SK-N-SH treated with all-trans-retinoic acid at 6 μM for 48 hours (cell line): ENCODE measurements at regions not wholly inside any gene's neighbourhood (a gene's known extent, or its start where the extent isn't known, plus 50 kb on each side); places are given as distances from the start of the nearest gene placed in this dataset.
"Not testable (repeated sequence)": the region's sequence is repeated elsewhere in the genome, so short reads cannot be mapped to it uniquely, and the experiment has no call there.

ENCODE experiments used
- ATAC-seq: fragments of 200-7000 bp; cut with Tn5 transposase; 3 replicates; pipeline ENCODE4 v1.9.1; 2020; ENCODE audit warnings: mild to moderate bottlenecking, moderate library complexity
- ARNTL ChIP-seq: fragments of 450-650 bp; formaldehyde crosslinking; IDR thresholded peaks from 2 replicates; pipeline ENCODE4 v1.5.0; 2020; ENCODE audit warnings: low read depth, mild to moderate bottlenecking, moderate library complexity, borderline replicate concordance
- BACH2 ChIP-seq: fragments of 250-450 bp; sonication (Bioruptor Pico); IDR thresholded peaks from 2 replicates; pipeline ENCODE4 v1.9.0; 2021; ENCODE audit warnings: mild to moderate bottlenecking, borderline replicate concordance
- CSDC2 ChIP-seq: fragments of 250-450 bp; sonication (Bioruptor Pico); IDR thresholded peaks from 2 replicates; pipeline ENCODE4 v1.5.0; 2020; ENCODE audit warnings: mild to moderate bottlenecking, moderate library complexity
- GLIS3 ChIP-seq: fragments of 250-450 bp; sonication (Bioruptor Pico); IDR thresholded peaks from 2 replicates; pipeline ENCODE4 v1.5.0; 2020; ENCODE audit warnings: mild to moderate bottlenecking, moderate library complexity
- ISL1 ChIP-seq: fragments of 250-450 bp; sonication (Bioruptor Pico); IDR thresholded peaks from 2 replicates; pipeline ENCODE4 v2.1.2; 2022; ENCODE audit warnings: mild to moderate bottlenecking, moderate library complexity
- OSR1 ChIP-seq: fragments of 250-450 bp; sonication (Bioruptor Pico); IDR thresholded peaks from 2 replicates; pipeline ENCODE4 v1.8.0; 2022; ENCODE audit warnings: moderate library complexity, mild to moderate bottlenecking, inconsistent platforms
- PPARA ChIP-seq: fragments of 250-450 bp; sonication (Bioruptor Pico); IDR thresholded peaks from 2 replicates; pipeline ENCODE4 v1.5.0; 2020; ENCODE audit warnings: mild to moderate bottlenecking, borderline replicate concordance
- RARB ChIP-seq: fragments of 250-450 bp; sonication (Bioruptor Pico); IDR thresholded peaks from 2 replicates; pipeline ENCODE4 v1.8.0; 2021; ENCODE audit warnings: mild to moderate bottlenecking, moderate library complexity
- TCF4 ChIP-seq: fragments of 250-450 bp; sonication (Bioruptor Pico); IDR thresholded peaks from 2 replicates; pipeline ENCODE4 v1.8.0; 2021; ENCODE audit warnings: mild to moderate bottlenecking, moderate library complexity, borderline replicate concordance
- TOX ChIP-seq: fragments of 250-450 bp; sonication (Bioruptor Pico); IDR thresholded peaks from 2 replicates; pipeline ENCODE4 v1.8.0; 2021; ENCODE audit warnings: mild to moderate bottlenecking, moderate library complexity, borderline replicate concordance
- ZC3H10 ChIP-seq: fragments of 250-450 bp; sonication (Bioruptor Pico); IDR thresholded peaks from 2 replicates; pipeline ENCODE4 v1.5.1; 2021; ENCODE audit warnings: mild to moderate bottlenecking, moderate library complexity
- ZFP3 ChIP-seq: fragments of 250-450 bp; sonication (Bioruptor Pico); IDR thresholded peaks from 2 replicates; pipeline ENCODE4 v1.5.0; 2020; ENCODE audit warnings: mild to moderate bottlenecking, moderate library complexity
- ZNF565 ChIP-seq: fragments of 450-650 bp; formaldehyde crosslinking; conservative IDR thresholded peaks from 2 replicates; pipeline ENCODE4 v1.5.0; 2020; ENCODE audit warnings: low read depth, mild to moderate bottlenecking, moderate library complexity
- ZNF70 ChIP-seq: fragments of 450-650 bp; formaldehyde crosslinking; IDR thresholded peaks from 2 replicates; pipeline ENCODE4 v1.5.0; 2020; ENCODE audit warnings: mild to moderate bottlenecking, moderate library complexity
- ZNF8 ChIP-seq: fragments of 450-650 bp; formaldehyde crosslinking; IDR thresholded peaks from 2 replicates; pipeline ENCODE4 v1.5.0; 2020; ENCODE audit warnings: mild to moderate bottlenecking, moderate library complexity
- TF ChIP-seq, protein P1 (sequence below): fragments of 250-450 bp; sonication (Bioruptor Pico); IDR thresholded peaks from 2 replicates; pipeline ENCODE4 v1.8.0; 2021; ENCODE audit warnings: low read depth, mild to moderate bottlenecking, moderate library complexity, borderline replicate concordance
- TF ChIP-seq, protein P2 (sequence below): fragments of 250-450 bp; sonication (Bioruptor Pico); IDR thresholded peaks from 2 replicates; pipeline ENCODE4 v1.8.0; 2020; ENCODE audit warnings: mild to moderate bottlenecking, moderate library complexity, borderline replicate concordance
- TF ChIP-seq, protein P3 (sequence below): fragments of 250-450 bp; sonication (Bioruptor Pico); IDR thresholded peaks from 2 replicates; pipeline ENCODE4 v1.5.1; 2020; ENCODE audit warnings: low read depth, mild to moderate bottlenecking, moderate library complexity
- TF ChIP-seq, protein P4 (sequence below): fragments of 250-450 bp; sonication (Bioruptor Pico); IDR thresholded peaks from 2 replicates; pipeline ENCODE4 v1.5.1; 2021; ENCODE audit warnings: mild to moderate bottlenecking, moderate library complexity

DNA sequence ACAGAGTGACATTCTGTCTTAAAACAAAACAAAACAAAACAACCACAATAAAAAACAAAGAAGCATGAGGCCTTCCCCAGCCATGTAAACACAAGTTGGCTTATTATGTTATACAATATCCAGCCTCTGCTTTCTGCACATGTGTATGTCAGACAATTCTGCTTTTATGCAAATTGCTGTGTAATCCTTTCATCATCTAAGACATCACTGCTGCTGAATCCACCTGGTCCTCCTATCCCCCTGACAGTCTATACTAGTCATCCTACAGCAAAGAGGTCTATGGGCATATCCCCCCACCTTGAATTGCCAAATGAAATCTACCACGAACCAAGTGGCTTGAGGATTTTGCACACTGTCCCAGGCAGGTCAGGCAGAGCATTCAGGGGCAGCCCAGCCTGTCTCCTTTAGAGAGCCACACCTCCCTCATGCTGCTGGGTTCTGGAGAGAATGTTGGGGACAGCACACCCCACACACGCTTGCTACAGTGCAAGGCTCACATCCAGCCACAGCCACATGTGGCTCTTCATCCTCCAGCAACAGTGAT is 339.6 kb upstream of the CDH5 start (continued):
- TF ChIP-seq, protein P1, sequence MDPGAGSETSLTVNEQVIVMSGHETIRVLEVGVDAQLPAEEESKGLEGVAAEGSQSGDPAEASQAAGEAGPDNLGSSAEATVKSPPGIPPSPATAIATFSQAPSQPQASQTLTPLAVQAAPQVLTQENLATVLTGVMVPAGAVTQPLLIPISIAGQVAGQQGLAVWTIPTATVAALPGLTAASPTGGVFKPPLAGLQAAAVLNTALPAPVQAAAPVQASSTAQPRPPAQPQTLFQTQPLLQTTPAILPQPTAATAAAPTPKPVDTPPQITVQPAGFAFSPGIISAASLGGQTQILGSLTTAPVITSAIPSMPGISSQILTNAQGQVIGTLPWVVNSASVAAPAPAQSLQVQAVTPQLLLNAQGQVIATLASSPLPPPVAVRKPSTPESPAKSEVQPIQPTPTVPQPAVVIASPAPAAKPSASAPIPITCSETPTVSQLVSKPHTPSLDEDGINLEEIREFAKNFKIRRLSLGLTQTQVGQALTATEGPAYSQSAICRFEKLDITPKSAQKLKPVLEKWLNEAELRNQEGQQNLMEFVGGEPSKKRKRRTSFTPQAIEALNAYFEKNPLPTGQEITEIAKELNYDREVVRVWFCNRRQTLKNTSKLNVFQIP, result no peak
- no peak for TF ChIP-seq ZNF70 (CRISPR knock-in tag)
- TF ChIP-seq CSDC2 (CRISPR knock-in tag), result no peak

DNA sequence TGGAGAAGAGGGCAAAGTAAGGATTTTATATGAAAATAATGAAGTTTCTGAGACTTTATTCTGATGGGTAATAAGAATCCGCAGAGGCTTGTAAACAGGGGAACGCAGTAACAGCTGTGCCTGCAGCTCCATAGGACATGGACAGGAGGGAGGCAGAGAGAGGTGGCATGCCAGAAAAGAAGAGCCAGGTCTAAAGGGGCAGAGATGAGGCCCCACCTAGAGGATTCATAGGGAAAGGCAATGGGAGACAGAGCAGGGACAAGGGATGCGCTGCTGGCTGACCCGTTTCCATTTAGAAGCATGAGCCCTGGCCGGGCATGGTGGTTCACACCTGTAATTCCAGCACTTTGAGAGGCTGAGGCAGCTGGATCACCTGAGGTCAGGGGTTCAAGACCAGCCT is 340.3 kb upstream of the CDH5 start:
- peak; percentile 69 for ATAC-seq
- TF ChIP-seq CSDC2 (CRISPR knock-in tag) (no peak), ZNF8 (CRISPR knock-in tag) (no peak), ZC3H10 (CRISPR knock-in tag) (no peak), TCF4 (CRISPR knock-in tag) (no peak), ZNF565 (CRISPR knock-in tag) (no peak), TOX (CRISPR knock-in tag) (no peak), PPARA (no peak), RARB (no peak), OSR1 (CRISPR knock-in tag) (no peak), ARNTL (no peak)
- TF ChIP-seq, protein P2, sequence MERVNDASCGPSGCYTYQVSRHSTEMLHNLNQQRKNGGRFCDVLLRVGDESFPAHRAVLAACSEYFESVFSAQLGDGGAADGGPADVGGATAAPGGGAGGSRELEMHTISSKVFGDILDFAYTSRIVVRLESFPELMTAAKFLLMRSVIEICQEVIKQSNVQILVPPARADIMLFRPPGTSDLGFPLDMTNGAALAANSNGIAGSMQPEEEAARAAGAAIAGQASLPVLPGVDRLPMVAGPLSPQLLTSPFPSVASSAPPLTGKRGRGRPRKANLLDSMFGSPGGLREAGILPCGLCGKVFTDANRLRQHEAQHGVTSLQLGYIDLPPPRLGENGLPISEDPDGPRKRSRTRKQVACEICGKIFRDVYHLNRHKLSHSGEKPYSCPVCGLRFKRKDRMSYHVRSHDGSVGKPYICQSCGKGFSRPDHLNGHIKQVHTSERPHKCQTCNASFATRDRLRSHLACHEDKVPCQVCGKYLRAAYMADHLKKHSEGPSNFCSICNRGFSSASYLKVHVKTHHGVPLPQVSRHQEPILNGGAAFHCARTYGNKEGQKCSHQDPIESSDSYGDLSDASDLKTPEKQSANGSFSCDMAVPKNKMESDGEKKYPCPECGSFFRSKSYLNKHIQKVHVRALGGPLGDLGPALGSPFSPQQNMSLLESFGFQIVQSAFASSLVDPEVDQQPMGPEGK, result no peak
- TF ChIP-seq, protein P3, sequence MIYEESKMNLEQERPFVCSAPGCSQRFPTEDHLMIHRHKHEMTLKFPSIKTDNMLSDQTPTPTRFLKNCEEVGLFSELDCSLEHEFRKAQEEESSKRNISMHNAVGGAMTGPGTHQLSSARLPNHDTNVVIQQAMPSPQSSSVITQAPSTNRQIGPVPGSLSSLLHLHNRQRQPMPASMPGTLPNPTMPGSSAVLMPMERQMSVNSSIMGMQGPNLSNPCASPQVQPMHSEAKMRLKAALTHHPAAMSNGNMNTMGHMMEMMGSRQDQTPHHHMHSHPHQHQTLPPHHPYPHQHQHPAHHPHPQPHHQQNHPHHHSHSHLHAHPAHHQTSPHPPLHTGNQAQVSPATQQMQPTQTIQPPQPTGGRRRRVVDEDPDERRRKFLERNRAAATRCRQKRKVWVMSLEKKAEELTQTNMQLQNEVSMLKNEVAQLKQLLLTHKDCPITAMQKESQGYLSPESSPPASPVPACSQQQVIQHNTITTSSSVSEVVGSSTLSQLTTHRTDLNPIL (CRISPR knock-in tag), result no peak
- TF ChIP-seq, protein P1, result no peak

DNA sequence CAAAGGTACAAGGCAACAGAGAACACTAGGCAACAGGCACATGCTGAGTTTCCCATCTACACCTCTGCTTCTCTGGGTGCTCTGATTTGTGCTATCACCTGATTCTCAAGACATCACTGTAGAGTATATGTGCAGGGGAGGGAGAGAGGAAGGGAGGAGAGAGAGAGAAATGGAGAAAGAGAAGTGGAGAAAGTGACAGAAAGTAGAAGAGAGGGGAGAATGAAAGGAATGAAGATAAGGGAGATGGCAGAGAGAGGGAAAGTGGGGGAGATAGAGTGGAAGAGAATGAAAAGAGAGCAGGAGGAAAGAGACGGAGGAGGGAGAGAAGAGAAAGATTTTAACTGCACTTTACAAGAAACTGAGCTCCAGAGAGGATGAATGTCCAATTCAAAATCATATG is 340.7 kb upstream of the CDH5 start:
- TF ChIP-seq, protein P4, sequence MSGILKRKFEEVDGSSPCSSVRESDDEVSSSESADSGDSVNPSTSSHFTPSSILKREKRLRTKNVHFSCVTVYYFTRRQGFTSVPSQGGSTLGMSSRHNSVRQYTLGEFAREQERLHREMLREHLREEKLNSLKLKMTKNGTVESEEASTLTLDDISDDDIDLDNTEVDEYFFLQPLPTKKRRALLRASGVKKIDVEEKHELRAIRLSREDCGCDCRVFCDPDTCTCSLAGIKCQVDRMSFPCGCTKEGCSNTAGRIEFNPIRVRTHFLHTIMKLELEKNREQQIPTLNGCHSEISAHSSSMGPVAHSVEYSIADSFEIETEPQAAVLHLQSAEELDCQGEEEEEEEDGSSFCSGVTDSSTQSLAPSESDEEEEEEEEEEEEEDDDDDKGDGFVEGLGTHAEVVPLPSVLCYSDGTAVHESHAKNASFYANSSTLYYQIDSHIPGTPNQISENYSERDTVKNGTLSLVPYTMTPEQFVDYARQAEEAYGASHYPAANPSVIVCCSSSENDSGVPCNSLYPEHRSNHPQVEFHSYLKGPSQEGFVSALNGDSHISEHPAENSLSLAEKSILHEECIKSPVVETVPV, result no peak
- TF ChIP-seq GLIS3 (CRISPR knock-in tag) (no peak), ZC3H10 (CRISPR knock-in tag) (no peak), BACH2 (CRISPR knock-in tag) (no peak), OSR1 (CRISPR knock-in tag) (no peak), ISL1 (CRISPR knock-in tag) (no peak), TOX (CRISPR knock-in tag) (no peak), PPARA (no peak)
- ATAC-seq, result no peak

DNA sequence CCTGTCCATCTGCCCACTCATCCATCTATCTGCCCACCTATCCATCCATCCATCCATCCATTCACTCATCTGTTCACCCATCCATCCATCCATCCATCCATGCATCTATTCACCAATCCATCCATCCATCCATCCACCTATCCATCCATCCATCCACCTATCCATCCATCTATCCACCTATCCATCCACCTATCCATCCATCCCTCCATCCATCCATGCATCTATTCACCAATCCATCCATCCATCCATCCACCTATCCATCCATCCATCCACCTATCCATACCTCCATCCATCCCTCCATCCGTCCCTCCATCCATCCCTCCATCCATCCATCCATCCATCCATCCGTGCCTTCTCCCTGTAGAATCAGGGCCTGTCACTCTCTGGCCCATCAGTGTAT is 341.9 kb upstream of the CDH5 start:
- ATAC-seq, result not testable (repeated sequence)

DNA sequence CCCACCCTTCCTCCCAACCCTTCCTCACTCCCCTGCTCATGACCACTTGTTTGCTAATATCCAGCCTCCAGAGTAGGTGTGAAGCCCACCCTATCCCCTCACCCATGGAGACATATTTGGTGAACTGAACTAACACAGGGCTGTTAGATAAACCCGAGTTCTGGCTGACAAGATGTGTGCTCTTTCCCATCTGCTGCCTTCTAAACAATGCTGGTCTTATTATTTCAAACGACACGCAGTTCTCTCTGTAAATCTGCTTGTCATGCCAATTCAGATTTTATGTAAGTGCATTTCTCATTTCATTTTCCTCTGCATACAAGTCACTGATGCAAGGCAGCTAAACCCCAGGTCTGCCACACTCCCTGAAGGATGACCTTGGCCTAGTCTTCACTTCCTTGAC is 343.0 kb upstream of the CDH5 start:
- TF ChIP-seq ZFP3 (CRISPR knock-in tag), result no peak
- TF ChIP-seq ZNF8 (CRISPR knock-in tag), result no peak
- no peak for TF ChIP-seq ARNTL
- TF ChIP-seq CSDC2 (CRISPR knock-in tag), result no peak
- TF ChIP-seq GLIS3 (CRISPR knock-in tag), result no peak
- ATAC-seq, result no peak
